Hepatocyte (in vitro differentiated cells): ENCODE measurements at regions not wholly inside any gene's neighbourhood (a gene's known extent, or its start where the extent isn't known, plus 50 kb on each side); places are given as distances from the start of the nearest gene placed in this dataset.

Source experiments
- CTCF ChIP-seq: fragments of 200-600 bp; sonication (generic); IDR thresholded peaks from 2 replicates; pipeline ENCODE4 v1.5.1; 2016; ENCODE audit warnings: antibody characterized with exemption, mild to moderate bottlenecking; ENCODE audit not compliant: poor library complexity
- EZH2 ChIP-seq: fragments of 200-600 bp; sonication (generic); IDR thresholded peaks from 2 replicates; pipeline ENCODE4 v1.6.1; 2016; ENCODE audit warnings: antibody characterized with exemption, mild to moderate bottlenecking, borderline replicate concordance
- EZH2phosphoT487 ChIP-seq: fragments of 200-600 bp; sonication (generic); IDR thresholded peaks from one replicate; pipeline ENCODE4 v1.6.1; 2018; ENCODE audit warnings: antibody characterized with exemption, mild to moderate bottlenecking, low read depth, moderate library complexity; ENCODE audit not compliant: unreplicated experiment, severe bottlenecking

GRCh38 chr10:24127516-24127915, 81.4 kb upstream of the KIAA1217 start:
- no peak for TF ChIP-seq CTCF
- TF ChIP-seq EZH2, result no peak
- no peak for TF ChIP-seq EZH2phosphoT487
